H1 (cell line): ENCODE measurements at regions not wholly inside any gene's neighbourhood (a gene's known extent, or its start where the extent isn't known, plus 50 kb on each side); places are given as distances from the start of the nearest gene placed in this dataset.

ENCODE experiments used
- CTCF ChIA-PET: fragments of 300-600 bp; sonication (Branson Sonifier 250); formaldehyde crosslinking; loops from one replicate; lab custom pipeline; 2021; ENCODE audit not compliant: partially characterized antibody; lab: Charles Lee
- POLR2A ChIA-PET: fragments of 300-600 bp; sonication (Branson Sonifier 250); formaldehyde crosslinking; loops from one replicate; lab custom pipeline; 2021; ENCODE audit warnings: inconsistent platforms; ENCODE audit not compliant: partially characterized antibody; lab: Charles Lee
- DNase-seq, 2 experiments: peaks; one replicate each; pipeline versions ENCODE4 v3.0.0 to v3.0.0-alpha.2; 2010 to 2022; ENCODE audit warnings: low spot score in 2 of 2, low read depth in 1 of 2, mixed read lengths in 1 of 2
- FAIRE-seq: peaks from 2 replicates; lab custom pipeline; 2011; peaks lifted over from hg19 to GRCh38; lab: Jason Lieb, UNC
- H2AFZ ChIP-seq: 2 replicates; pipeline ENCODE4 v1.8.1; 2012; ENCODE audit warnings: low read length, inconsistent platforms
- H2AK5ac ChIP-seq: 2 replicates; pipeline ENCODE4 v1.6.1; 2013; ENCODE audit warnings: low read depth, low read length
- H2BK120ac ChIP-seq: replicated peaks from 2 replicates; pipeline ENCODE3; 2013; ENCODE audit warnings: low read depth, low read length, inconsistent platforms
- H2BK12ac ChIP-seq: 2 replicates; pipeline ENCODE4 v1.6.1; 2013; ENCODE audit warnings: low read depth, low read length
- H2BK15ac ChIP-seq: 2 replicates; pipeline ENCODE4 v1.6.1; 2013; ENCODE audit warnings: low read length
- H2BK20ac ChIP-seq: 2 replicates; pipeline ENCODE4 v1.6.1; 2013; ENCODE audit warnings: low read length
- H2BK5ac ChIP-seq: 2 replicates; pipeline ENCODE4 v1.6.1; 2013; ENCODE audit warnings: low read depth, low read length
- H3K14ac ChIP-seq: 2 replicates; pipeline ENCODE4 v1.6.1; 2013; ENCODE audit warnings: inconsistent platforms; ENCODE audit not compliant: insufficient read length
- H3K18ac ChIP-seq: 2 replicates; pipeline ENCODE4 v1.6.1; 2013; ENCODE audit warnings: low read length; ENCODE audit errors: extremely low read depth
- H3K23ac ChIP-seq: 2 replicates; pipeline ENCODE4 v1.6.1; 2013; ENCODE audit warnings: inconsistent platforms; ENCODE audit not compliant: insufficient read length
- H3K23me2 ChIP-seq: 2 replicates; pipeline ENCODE4 v1.6.1; 2013; ENCODE audit warnings: low read depth, low read length
- H3K27ac ChIP-seq: 2 replicates; pipeline ENCODE4 v1.6.1; 2011; ENCODE audit warnings: low read depth, low read length, inconsistent platforms
- H3K27me3 ChIP-seq, 4 experiments: replicated peaks in 1 of 4; 1 replicate in 1 of 4; 2 replicates in 3 of 4; pipeline versions ENCODE4 v1.6.1 to v1.8.1; 2011 to 2013; ENCODE audit warnings: low read length in 3 of 4, mild to moderate bottlenecking in 3 of 4, inconsistent platforms in 2 of 4, mixed read lengths in 2 of 4, moderate library complexity in 1 of 4; ENCODE audit not compliant: control insufficient read depth in 3 of 4, insufficient read depth in 3 of 4; ENCODE audit errors: extremely low read depth in 1 of 4
- H3K36me3 ChIP-seq, 4 experiments: 2 replicates each; pipeline versions ENCODE4 v1.6.1 to v1.8.1; 2011 to 2013; ENCODE audit warnings: mild to moderate bottlenecking in 4 of 4, low read length in 3 of 4, moderate library complexity in 2 of 4, control low read depth in 1 of 4, inconsistent platforms in 1 of 4; ENCODE audit not compliant: insufficient read depth in 4 of 4, control insufficient read depth in 2 of 4
- H3K4ac ChIP-seq: replicated peaks from 2 replicates; pipeline ENCODE3; 2013; ENCODE audit warnings: low read length, low read depth, mixed read lengths, inconsistent platforms; ENCODE audit not compliant: insufficient read length
- H3K4me1 ChIP-seq, 4 experiments: replicated peaks in 1 of 4; 1 replicate in 1 of 4; 2 replicates in 3 of 4; pipeline versions ENCODE4 v1.6.1 to v1.8.1; 2011 to 2013; ENCODE audit warnings: low read length in 3 of 4, inconsistent platforms in 2 of 4, mixed read lengths in 1 of 4; ENCODE audit not compliant: insufficient read depth in 4 of 4, control insufficient read depth in 3 of 4
- H3K4me2 ChIP-seq, 2 experiments: 2 replicates each; pipeline versions ENCODE4 v1.6.1 to v1.8.1; 2011 to 2013; ENCODE audit warnings: low read depth in 2 of 2, low read length in 2 of 2, control low read depth in 1 of 2, inconsistent platforms in 1 of 2, mild to moderate bottlenecking in 1 of 2; ENCODE audit not compliant: insufficient read depth in 1 of 2
- H3K4me3 ChIP-seq, 4 experiments: fragments of 200-600, 300-600 bp in 1 of 4; sonication (generic), shearing (Covaris generic), sonication (Bioruptor Twin) in 1 of 4; 2 replicates each; pipeline versions ENCODE4 v1.5.1 to v1.8.1; 2011 to 2016; ENCODE audit warnings: low read length in 4 of 4, low read depth in 3 of 4, control low read depth in 2 of 4, inconsistent platforms in 2 of 4, mild to moderate bottlenecking in 2 of 4, mixed read lengths in 1 of 4, moderate library complexity in 1 of 4; ENCODE audit not compliant: insufficient read depth in 2 of 4; ENCODE audit errors: extremely low read depth in 1 of 4
- H3K56ac ChIP-seq: replicated peaks from 2 replicates; pipeline ENCODE3; 2013; ENCODE audit warnings: low read depth, mild to moderate bottlenecking, mixed read lengths, low read length, inconsistent platforms; ENCODE audit not compliant: insufficient read length
- H3K79me1 ChIP-seq: 2 replicates; pipeline ENCODE4 v1.6.1; 2013; ENCODE audit warnings: low read depth, low read length, control low read depth
- H3K79me2 ChIP-seq, 2 experiments: 2 replicates each; pipeline versions ENCODE4 v1.6.1 to v1.8.1; 2012 to 2013; ENCODE audit warnings: low read length in 2 of 2, mild to moderate bottlenecking in 2 of 2, inconsistent platforms in 1 of 2; ENCODE audit not compliant: insufficient read depth in 2 of 2, control insufficient read depth in 1 of 2
- H3K9ac ChIP-seq, 4 experiments: replicated peaks in 1 of 4; 1 replicate in 1 of 4; 2 replicates in 3 of 4; pipeline versions ENCODE4 v1.6.1 to v1.8.1; 2011 to 2013; ENCODE audit warnings: low read depth in 3 of 4, low read length in 3 of 4, control low read depth in 2 of 4, mild to moderate bottlenecking in 2 of 4, moderate library complexity in 2 of 4, inconsistent platforms in 1 of 4; ENCODE audit errors: extremely low read depth in 1 of 4
- H3K9me3 ChIP-seq, 2 experiments: 2 replicates each; pipeline versions ENCODE4 v1.6.1 to v1.8.1; 2012 to 2013; ENCODE audit warnings: mild to moderate bottlenecking in 2 of 2, moderate library complexity in 2 of 2, control low read depth in 1 of 2, inconsistent platforms in 1 of 2, low read depth in 1 of 2, low read length in 1 of 2, mixed read lengths in 1 of 2; ENCODE audit not compliant: insufficient read depth in 2 of 2
- H4K20me1 ChIP-seq, 2 experiments: replicated peaks in 1 of 2; 2 replicates each; pipeline versions ENCODE3 to v1.8.1; 2011 to 2013; ENCODE audit warnings: inconsistent platforms in 2 of 2, low read length in 2 of 2, mild to moderate bottlenecking in 1 of 2; ENCODE audit not compliant: insufficient read depth in 2 of 2, control insufficient read depth in 1 of 2
- H4K5ac ChIP-seq: 2 replicates; pipeline ENCODE4 v1.6.1; 2013; ENCODE audit warnings: low read length, low read depth, mixed read lengths, inconsistent platforms; ENCODE audit not compliant: insufficient read length
- H4K8ac ChIP-seq: 2 replicates; pipeline ENCODE4 v1.8.0; 2013; ENCODE audit warnings: mild to moderate bottlenecking, moderate library complexity, low read length, inconsistent platforms; ENCODE audit not compliant: insufficient read depth; ENCODE audit errors: extremely low read depth
- H4K91ac ChIP-seq: replicated peaks from 2 replicates; pipeline ENCODE3; 2013; ENCODE audit warnings: low read length, mixed read lengths, inconsistent platforms; ENCODE audit not compliant: insufficient read length
- CBX5 ChIP-seq: fragments of 300-800, 300-1000 bp; sonication (generic); IDR thresholded peaks from 2 replicates; pipeline ENCODE4 v1.7.1; 2016; ENCODE audit warnings: antibody characterized with exemption, low read length, low read depth
- CHD1 ChIP-seq: IDR thresholded peaks from 2 replicates; pipeline ENCODE4 v1.6.1; 2012; ENCODE audit warnings: low read depth, low read length, improper control_type of control experiment
- WGBS, 2 experiments: shearing (Covaris generic) in 1 of 2; methylation state at CpG; one replicate each; pipeline versions ENCODE4 v1.1.6 to v1.1.7; 2013 to 2015; ENCODE audit warnings: low lambda C conversion rate in 2 of 2, mixed read lengths in 2 of 2, inconsistent platforms in 1 of 2, low coverage in 1 of 2, missing lambda C conversion rate in 1 of 2; ENCODE audit not compliant: insufficient replicate concordance in 2 of 2, insufficient coverage in 1 of 2, insufficient read length in 1 of 2; ENCODE audit errors: extremely low coverage in 1 of 2, missing lambda C conversion rate in 1 of 2; 5-methylcytosine and 5-hydroxymethylcytosine counted together

DNA sequence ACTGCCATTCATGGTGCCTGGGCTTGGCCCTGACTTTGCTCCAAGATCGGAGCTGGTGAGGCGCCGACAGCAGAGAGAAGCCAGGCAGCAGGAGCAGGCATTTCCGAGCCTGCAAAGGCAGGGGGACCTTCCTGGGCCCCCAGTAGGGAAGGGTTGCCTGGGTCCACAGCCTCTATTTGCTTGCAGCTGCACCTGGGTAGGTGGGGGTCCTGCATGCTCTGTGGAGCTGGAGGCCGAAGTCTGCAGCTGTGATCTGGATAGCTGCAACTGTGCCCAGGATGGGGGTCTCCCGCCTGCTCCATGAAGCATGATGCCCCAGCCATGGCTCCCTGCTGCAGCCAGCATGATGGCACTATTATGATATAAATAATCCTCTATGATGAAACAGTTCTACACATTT lies 2144.2 kb downstream of the PCDH9 start:
- Histone ChIP-seq H2BK15ac (no peak overlapping the region), H3K23me2 (no peaks in the 10 kb centered on the region), H3K79me2 (no peaks in the 10 kb centered on the region), H4K5ac (no peak overlapping the region), H3K56ac (no peak overlapping the region), H2BK12ac (no peak overlapping the region), H3K14ac (no peak overlapping the region), H3K9ac (no peak overlapping the region), H3K27me3 (no peaks in the 10 kb centered on the region), H3K27ac (no peak overlapping the region), H3K36me3 (no peaks in the 10 kb centered on the region), H3K4me3 (no peak overlapping the region), H2BK5ac (no peak overlapping the region), H4K20me1 (no peaks in the 10 kb centered on the region), H3K23ac (no peak overlapping the region), H2BK120ac (no peak overlapping the region), H2AFZ (no peak overlapping the region), H3K79me1 (no peaks in the 10 kb centered on the region), H4K91ac (no peak overlapping the region), H4K8ac (no peak overlapping the region), H3K4me1 (no peaks in the 10 kb centered on the region), H3K4ac (no peak overlapping the region), H2BK20ac (no peak overlapping the region), H3K18ac (no peak overlapping the region), H3K9me3 (no peaks in the 10 kb centered on the region; a peak in 1 of 4 replicates), H2AK5ac (no peak overlapping the region), H3K4me2 (no peak overlapping the region)
- 95% methylated on average over 6 of the region's 6 CpGs; no CpG with 5 or more reads in 1 of the 2 experiments for WGBS, 2 experiments
- ChIA-PET POLR2A (no interaction called here), CTCF (interaction anchor here (0.9 kb wide), 1 partner anchor 1910 kb away, joined by 3 read pairs; no protein-coding TSS in a partner anchor)
- DNase-seq (no peak), FAIRE-seq (no peak)
- TF ChIP-seq CHD1 (no peak), CBX5 (no peak)
